DMS 273 treated with DMSO at 0.1 percent for 48 hours (cell line): ENCODE measurements at regions not wholly inside any gene's neighbourhood (a gene's known extent, or its start where the extent isn't known, plus 50 kb on each side); places are given as distances from the start of the nearest gene placed in this dataset.
"Not testable (repeated sequence)": the region's sequence is repeated elsewhere in the genome, so short reads cannot be mapped to it uniquely, and the experiment has no call there.

ENCODE experiments used
- DNase-seq: peaks from one replicate; lab custom pipeline; 2025; lab: John Stamatoyannopoulos, UW

GRCh38 chrX:131827935-131828334 is 195.2 kb upstream of the STK26 start:
- no peak for DNase-seq

DNA sequence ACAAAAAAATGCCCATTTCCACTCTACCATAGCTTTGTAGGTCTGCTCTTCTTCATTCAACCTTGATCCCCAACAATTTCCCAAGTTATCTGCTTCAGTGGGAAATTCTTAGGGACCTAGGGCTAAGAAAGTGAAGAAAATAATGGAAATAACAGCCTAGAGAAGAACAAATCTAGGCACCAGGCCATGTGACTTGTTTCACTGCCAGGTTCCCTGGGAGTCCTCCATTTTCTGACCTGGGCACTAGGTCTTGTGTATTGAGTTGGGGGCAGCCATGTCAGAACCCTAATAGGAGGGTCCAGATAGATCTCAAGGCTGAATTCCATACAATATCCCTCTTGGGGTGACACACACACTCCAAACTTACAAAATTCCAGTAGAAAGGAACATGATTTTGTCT is 194.6 kb upstream of the STK26 start:
- no peak for DNase-seq

DNA sequence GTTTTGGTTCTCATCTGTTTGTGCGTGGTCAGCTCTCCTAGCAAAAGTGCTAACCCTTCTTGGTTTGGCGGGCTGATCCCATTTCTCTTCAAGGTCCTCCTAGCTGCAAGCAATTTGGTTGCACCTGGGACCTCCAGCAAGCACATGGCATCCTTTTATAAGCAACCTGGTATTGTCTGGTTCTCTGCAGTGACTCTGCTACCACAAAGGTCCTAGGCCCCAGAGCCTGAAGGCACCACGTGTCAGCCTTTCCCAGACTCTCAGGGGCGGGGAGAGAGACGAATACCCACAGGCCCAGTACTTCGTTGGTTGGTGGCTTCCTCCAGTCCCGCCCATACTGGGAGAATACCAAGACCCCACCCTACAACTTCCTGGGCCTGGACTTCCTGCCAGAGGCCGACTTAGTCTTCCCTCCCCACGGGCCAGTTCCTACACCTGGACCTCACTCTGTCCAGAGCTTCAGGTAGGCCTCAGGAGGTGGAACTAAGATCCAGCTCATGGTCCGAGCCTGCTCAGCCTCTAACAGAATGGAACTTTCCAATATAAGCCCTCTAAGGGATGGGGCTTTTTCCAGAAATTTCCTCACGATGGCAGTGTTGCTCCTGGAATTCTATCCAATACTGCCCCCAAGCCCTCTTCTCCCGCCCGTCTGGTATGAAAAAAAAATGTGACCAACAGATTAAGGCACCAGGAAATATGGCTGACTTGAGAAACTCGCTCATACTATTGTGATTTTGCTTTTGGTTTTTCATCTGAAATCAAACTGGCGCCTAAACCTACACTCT is 192.5 kb upstream of the STK26 start:
- DNase-seq, result peak; percentile 56

GRCh38 chrX:131831185-131831520 is 191.9 kb upstream of the STK26 start:
- no peak for DNase-seq

GRCh38 chrX:131836161-131836560 is 186.9 kb upstream of the STK26 start:
- DNase-seq, result no peak

DNA sequence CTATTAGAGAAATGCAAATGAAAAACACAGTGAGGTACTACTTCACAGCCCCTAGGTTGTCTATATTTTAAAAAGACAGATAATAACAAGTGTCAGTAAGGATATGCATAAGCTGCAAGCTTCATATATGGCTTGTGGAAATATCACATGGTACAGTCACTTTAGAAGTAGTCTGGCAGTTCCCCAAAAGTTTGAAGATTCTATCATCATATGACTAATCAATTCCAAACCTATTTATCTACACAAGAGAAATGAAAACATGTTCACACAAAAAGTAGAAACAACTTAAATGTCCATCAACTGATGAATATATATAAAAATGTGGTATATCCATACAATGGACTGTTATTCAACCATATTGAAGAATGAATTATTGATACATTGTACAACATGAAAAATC is 185.8 kb upstream of the STK26 start:
- no peak for DNase-seq

DNA sequence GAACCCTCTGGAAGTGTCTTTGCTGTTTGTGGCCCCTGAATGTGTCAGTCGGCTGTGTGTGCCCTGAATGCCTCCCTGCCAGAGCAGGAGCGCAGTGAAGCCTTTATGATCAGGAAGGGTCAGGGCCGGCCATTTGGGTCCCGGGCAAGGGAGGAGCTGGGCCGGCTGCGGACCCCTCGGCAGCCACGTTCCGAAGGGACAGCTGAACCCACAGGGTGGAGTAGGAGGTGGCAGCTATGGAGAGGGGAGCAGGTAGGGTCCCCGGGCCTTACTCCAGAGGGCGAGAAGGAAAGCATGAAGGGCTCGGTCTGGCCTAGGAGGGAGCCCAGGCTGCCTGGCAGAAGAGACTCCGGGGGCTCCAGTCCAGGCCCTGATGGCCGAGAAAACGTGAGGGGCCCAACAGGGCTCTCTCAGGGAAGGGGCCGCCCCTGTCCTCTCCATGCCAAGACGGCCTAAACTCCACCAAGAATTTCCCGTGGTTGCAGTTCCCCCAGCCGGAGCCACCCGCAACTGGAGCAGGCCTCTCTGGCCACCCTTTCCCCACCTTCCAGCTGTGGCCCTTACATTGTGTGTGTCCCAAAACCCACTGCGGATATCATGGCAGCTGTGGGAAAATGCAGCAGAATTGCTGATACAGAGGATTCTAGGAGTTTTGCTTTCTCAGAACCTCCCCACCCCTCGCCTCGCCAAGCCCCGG is 182.2 kb upstream of the STK26 start:
- no peak for DNase-seq

DNA sequence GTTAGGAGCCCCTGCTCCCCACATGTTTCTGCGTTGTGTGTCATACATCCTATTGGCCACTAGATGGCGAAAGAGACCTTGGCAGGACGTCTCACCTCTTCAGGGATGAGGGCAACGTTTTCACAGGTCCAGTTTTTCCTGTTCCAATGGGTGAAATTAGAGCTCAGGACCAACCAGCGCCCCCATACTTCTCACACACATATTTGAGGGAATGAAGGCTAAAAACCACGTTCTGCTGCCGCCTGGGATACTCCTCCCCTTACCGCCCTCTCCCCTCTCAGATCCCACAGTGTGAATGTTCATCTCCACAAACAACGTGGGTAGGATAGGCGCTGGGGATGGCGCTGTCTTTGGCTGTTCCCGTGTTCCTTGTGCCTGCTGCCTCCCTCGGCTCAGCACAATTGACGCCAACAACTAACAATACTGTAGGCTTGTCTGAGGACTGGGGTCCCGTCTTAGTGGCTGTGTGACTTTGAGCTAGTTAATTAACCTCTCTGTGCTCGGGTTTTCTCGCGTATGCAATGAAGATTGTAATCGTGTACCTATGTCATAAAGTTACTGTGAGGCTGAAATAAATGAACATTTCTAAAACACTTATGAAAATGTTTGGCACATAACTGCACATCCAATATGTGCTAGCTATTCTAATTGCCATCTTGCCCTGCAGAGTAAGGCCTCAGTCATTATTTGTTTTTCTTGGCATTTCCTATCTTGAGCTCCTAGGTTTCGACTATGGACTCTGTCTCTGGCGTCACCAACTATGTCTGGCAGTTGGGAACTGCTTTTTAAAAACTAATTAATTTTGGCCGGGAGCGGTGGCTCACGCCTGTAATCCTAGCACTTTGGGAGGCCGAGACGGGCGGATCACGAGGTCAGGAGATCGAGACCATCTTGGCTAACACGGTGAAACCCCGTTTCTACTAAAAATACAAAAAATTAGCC is 181.3 kb upstream of the STK26 start:
- DNase-seq, result peak; percentile 29

DNA sequence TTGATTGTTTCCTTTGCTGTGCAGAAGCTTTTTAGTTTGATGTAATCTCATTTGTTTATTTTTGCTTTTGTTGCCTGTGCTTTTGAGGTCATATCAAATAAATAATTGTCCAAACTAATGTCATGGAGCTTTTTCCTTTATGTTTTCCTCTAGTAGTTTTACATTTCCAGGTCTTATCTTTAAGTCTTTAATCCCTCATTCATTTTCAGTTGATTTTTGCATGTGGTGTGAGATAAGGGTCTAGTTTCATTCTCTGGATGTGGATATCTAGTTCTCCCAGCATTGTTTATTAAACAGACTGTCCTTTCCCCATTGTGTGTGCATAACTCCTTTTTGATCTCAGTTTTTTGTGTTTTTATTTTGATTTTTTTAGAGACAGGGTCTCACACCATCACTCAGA is 179.1 kb upstream of the STK26 start:
- DNase-seq, result no peak

DNA sequence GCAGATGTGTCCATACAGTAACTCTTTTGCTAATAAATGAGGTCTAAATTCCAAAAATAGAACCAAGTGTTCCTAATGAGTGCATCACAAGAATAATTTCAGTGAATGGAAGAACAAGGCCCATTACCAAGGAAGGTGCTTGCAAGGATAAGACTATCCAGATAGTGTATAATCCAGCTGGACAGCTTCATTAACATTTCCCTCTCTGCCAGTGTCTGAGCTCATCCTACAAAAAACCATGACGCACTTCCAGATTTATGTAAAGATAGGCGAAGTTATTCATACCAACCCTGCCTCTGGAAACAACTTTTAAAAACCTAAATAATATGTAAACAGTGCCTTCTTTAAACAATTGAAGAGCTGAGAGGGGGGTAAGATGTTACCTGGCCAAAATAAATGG is 177.9 kb upstream of the STK26 start:
- DNase-seq, result no peak

DNA sequence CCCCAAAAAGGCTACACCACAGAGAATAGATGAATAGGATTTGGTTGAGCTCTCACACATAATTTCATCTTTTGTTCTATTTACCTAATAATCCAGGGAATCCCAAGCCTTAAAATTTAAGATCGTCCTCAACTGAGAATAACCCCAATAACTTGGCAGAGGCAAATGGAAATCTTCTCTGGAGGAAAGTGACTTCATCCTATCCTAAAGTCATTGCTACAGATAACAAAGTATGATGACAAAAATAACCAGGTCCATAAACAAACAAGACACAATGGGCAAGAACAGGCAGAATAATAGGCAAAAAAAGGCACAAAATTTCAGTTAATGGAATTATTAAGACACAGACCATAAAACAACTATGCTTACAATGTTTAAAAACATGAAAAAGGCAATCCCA is 177.3 kb upstream of the STK26 start:
- no peak for DNase-seq

GRCh38 chrX:131850964-131851363 is 172.1 kb upstream of the STK26 start:
- not testable (repeated sequence) for DNase-seq

DNA sequence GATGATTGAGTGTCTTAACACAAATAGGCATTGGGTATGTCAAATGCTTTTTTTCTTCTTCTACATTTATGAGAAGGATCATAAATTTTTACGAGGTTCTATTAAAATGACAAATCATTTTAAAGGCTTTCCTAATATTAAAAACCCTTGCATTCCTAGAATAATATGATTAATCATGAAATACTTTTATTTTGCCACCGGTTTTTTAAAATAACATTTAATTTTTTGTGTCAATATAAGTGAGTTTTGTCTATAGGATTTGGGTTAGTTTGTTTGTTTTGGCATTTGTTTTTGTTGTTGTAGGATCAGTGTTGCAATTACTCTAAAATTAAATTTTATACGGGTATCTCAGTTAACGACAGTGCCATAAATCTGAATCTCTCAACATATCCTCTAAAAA is 169.7 kb upstream of the STK26 start:
- DNase-seq, result no peak

- no peak for DNase-seq
Observed at GRCh38 chrX:131854581-131854980, 168.5 kb upstream of the STK26 start.

DNA sequence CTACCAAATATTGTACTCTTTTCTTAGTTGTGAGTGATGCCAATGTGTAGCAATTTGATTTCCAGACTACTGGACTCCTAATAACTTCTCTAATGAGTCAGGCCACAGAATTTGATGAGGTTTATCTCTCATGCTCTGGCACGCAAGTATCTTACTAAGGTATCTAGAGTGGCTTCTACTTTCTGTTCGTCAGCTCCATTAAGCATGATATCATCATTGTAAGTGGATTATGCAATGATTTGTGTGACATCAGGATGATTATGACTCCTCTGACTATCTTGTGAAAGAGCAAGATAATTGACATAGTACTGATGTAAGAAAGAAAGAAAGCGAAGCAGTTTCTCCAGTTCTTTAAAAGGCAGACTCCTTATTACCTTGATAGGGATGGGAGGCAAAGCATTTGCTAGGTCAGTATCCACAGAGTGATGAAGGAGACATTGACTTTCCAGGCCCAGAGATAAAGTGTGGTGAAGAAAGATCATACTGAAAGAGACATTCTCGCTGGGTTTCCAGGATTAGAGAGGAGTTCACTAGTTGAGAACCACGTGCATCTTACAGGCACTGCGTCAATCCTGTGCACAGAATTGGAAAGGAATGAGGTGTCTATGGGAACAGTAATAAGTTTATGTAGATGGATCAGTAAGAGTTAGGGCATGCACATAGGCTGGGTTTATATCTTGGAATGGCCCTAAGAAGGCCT is 161.9 kb upstream of the STK26 start:
- DNase-seq, result no peak

- no peak for DNase-seq
Observed at GRCh38 chrX:131862321-131862720, 160.8 kb upstream of the STK26 start.

DNA sequence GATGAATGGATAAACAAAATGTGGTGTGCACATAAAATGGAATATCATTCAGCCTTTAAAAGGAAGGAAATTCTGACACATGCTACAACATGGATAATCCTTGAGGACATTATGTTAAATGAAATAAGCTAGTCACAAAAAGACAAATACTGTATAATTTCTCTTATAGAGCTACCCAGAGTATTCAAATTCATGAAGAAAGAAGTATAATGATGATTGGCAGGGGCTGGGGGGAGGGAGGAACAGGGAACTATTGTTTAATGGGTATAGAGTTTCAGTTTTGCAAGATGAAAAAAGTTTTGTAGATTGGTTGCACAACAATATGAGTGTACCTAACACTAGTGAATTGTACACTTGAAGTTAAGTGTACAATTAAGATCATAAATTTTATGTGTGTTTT is 153.9 kb upstream of the STK26 start:
- no peak for DNase-seq

- no peak for DNase-seq
Observed at GRCh38 chrX:131874300-131874699, 148.8 kb upstream of the STK26 start.

GRCh38 chrX:131875827-131876226 is 147.3 kb upstream of the STK26 start:
- DNase-seq, result not testable (repeated sequence)

- DNase-seq, result no peak
Observed at GRCh38 chrX:131881194-131881593, 141.9 kb upstream of the STK26 start.

DNA sequence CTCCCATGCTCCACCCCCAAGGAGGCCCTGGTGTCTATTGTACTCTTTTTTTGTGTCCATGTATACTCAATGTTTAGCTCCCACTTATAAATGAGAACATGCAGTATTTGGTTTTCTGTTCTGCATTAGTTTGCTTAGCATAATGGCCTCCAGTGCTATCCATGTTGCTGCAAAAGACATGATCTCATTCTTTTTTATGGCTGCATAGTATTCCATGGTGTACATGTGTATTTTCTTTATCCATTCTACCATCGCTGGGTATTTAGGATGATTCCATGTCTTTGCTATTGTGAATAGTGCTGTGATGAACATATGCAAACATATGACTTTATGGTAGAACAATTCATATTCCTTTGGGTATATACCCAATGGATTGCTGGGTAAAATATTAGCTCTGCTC is 138.1 kb upstream of the STK26 start:
- DNase-seq, result not testable (repeated sequence)

DNA sequence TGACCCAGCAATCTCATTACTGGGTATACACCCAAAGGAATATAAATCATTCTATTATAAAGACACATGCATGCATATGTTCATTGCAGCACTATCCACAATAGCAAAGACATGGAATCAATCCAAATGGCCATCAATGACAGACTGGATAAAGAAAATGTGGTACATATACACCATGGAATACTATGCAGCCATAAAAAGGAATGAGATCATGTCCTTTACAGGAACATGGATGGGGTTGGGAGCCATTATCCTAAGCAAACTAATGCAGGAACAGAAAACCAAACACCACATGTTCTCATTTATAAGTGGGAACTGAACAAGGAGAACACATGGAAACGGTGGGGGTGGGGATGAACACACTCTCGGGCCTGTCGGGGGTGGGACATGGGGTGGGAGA is 129.2 kb upstream of the STK26 start:
- not testable (repeated sequence) for DNase-seq
